ENCODE measurements at regions not wholly inside any gene's neighbourhood (a gene's known extent, or its start where the extent isn't known, plus 50 kb on each side); places are given as distances from the start of the nearest gene placed in this dataset.

GRCh38 chr4:20124317-20125026 lies 127.2 kb upstream of the SLIT2 start:
- no CpG with 5 or more reads among the region's 3 CpGs for WGBS (ENCODE audit: extremely low coverage, insufficient read length, low lambda C conversion rate)
- H2BK5ac ChIP-seq (ENCODE audit: insufficient read length, low read length), result no peak overlapping the region
- no peaks in the 10 kb centered on the region for H3K9me3 Mint-ChIP-seq
- no peak overlapping the region for H3K23ac ChIP-seq (ENCODE audit: insufficient read length, low read depth, low read length)
- no peak overlapping the region for H3K27ac ChIP-seq (ENCODE audit: insufficient read length, low read depth, low read length)
- no peak overlapping the region for H3K14ac ChIP-seq (ENCODE audit: insufficient read depth, low read length)
- H3K9ac ChIP-seq (ENCODE audit: extremely low read depth, insufficient read length, low read length), result no peak overlapping the region
- no peaks in the 10 kb centered on the region for H3K23me2 ChIP-seq (ENCODE audit: insufficient read length, low read depth, low read length, poor library complexity, severe bottlenecking)
- H2BK15ac ChIP-seq (ENCODE audit: low read depth, low read length), result no peak overlapping the region
- no peaks in the 10 kb centered on the region for H3K4me1 ChIP-seq (ENCODE audit: insufficient read depth, low read length)
- no peak for TF ChIP-seq CTCF (conservative IDR thresholded peaks at IDR 0.05)
- H4K91ac ChIP-seq (ENCODE audit: insufficient read length, low read depth, low read length), result no peak overlapping the region
- no peak overlapping the region for H4K8ac ChIP-seq (replicated peaks; ENCODE audit: insufficient read length, low read depth, low read length)
- no peaks in the 10 kb centered on the region for H3K4me1 Mint-ChIP-seq
- H4K5ac ChIP-seq (ENCODE audit: insufficient read length, low read depth, low read length), result no peak overlapping the region
- no peaks in the 10 kb centered on the region for H3K79me2 ChIP-seq (ENCODE audit: insufficient read depth, low read length)
- H3K79me1 ChIP-seq (ENCODE audit: insufficient read depth, low read depth, low read length, poor library complexity, severe bottlenecking), result no peaks in the 10 kb centered on the region
- no peaks in the 10 kb centered on the region for H3K27me3 ChIP-seq (ENCODE audit: insufficient read depth, low read length)
- no peaks in the 10 kb centered on the region for H3K36me3 Mint-ChIP-seq (ENCODE audit: insufficient read depth in 1 of 3, low read depth in 3 of 3)
- H4K20me1 ChIP-seq (ENCODE audit: control insufficient read depth, insufficient read depth, insufficient read length), result no peaks in the 10 kb centered on the region
- no peak overlapping the region for H3K4ac ChIP-seq (ENCODE audit: low read depth, low read length)
- no peak overlapping the region for H3K56ac ChIP-seq (ENCODE audit: insufficient read length, low read depth, low read length)
- no peak overlapping the region for H3K4me2 ChIP-seq (ENCODE audit: insufficient read depth, insufficient read length, low read length)
- no peaks in the 10 kb centered on the region for H3K27me3 Mint-ChIP-seq (ENCODE audit: low read depth)
- no peak overlapping the region for H3K4me3 Mint-ChIP-seq
- no peak overlapping the region for H2BK20ac ChIP-seq (ENCODE audit: low read depth, low read length, poor library complexity, severe bottlenecking)
- H2BK120ac ChIP-seq (ENCODE audit: low read depth, low read length, poor library complexity, severe bottlenecking), result no peak overlapping the region
- no peaks in the 10 kb centered on the region for H3K9me3 ChIP-seq (ENCODE audit: control insufficient read depth, low read depth, low read length)
- no peak for DNase-seq
- no peak overlapping the region for H3K18ac ChIP-seq (ENCODE audit: insufficient read length, low read depth, low read length)
- no peak overlapping the region for H2AK5ac ChIP-seq (ENCODE audit: insufficient read length, low read length)
- no peak overlapping the region for H2AFZ ChIP-seq (ENCODE audit: low read length)
- no peak overlapping the region for H2BK12ac ChIP-seq (ENCODE audit: insufficient read length, low read depth, low read length)
- no peak overlapping the region for H3T11ph ChIP-seq (ENCODE audit: low read length)
- H3K27ac Mint-ChIP-seq, result no peak overlapping the region
